ENCODE measurements at regions not wholly inside any gene's neighbourhood (a gene's known extent, or its start where the extent isn't known, plus 50 kb on each side); places are given as distances from the start of the nearest gene placed in this dataset.
"Not testable (repeated sequence)": the region's sequence is repeated elsewhere in the genome, so short reads cannot be mapped to it uniquely, and the experiment has no call there.

- Histone ChIP-seq H3K4me1 (ENCODE audit: insufficient read depth, low read length) (no peaks in the 10 kb centered on the region), H3K36me3 (ENCODE audit: insufficient read depth, low read length) (no peaks in the 10 kb centered on the region), H3K4me3 (ENCODE audit: low read length) (no peak overlapping the region), H3K9me3 (ENCODE audit: control insufficient read depth in 1 of 2, insufficient read depth in 1 of 2, low read length in 2 of 2) (peaks cover 0 to 8% of the 10 kb centered on the region in 2 experiments), H3K27me3 (ENCODE audit: control insufficient read depth in 1 of 2, insufficient read depth in 2 of 2, low read length in 2 of 2) (no peaks in the 10 kb centered on the region), H3K27ac (ENCODE audit: low read depth in 1 of 2, low read length in 2 of 2) (no peak overlapping the region)
- H3K36me3 Mint-ChIP-seq (ENCODE audit: low read depth), result no peaks in the 10 kb centered on the region
- intact Hi-C loops (cut with DNase I, micrococcal nuclease), result no loop called here
- ATAC-seq (ENCODE audit: poor library complexity), result no peak
- no peaks in the 10 kb centered on the region for H3K27me3 Mint-ChIP-seq
- no peak overlapping the region for H3K27ac Mint-ChIP-seq
- no peak overlapping the region for H3K4me3 Mint-ChIP-seq
- H3K4me1 Mint-ChIP-seq (ENCODE audit: low read depth), result no peaks in the 10 kb centered on the region
- TF ChIP-seq, protein P1, sequence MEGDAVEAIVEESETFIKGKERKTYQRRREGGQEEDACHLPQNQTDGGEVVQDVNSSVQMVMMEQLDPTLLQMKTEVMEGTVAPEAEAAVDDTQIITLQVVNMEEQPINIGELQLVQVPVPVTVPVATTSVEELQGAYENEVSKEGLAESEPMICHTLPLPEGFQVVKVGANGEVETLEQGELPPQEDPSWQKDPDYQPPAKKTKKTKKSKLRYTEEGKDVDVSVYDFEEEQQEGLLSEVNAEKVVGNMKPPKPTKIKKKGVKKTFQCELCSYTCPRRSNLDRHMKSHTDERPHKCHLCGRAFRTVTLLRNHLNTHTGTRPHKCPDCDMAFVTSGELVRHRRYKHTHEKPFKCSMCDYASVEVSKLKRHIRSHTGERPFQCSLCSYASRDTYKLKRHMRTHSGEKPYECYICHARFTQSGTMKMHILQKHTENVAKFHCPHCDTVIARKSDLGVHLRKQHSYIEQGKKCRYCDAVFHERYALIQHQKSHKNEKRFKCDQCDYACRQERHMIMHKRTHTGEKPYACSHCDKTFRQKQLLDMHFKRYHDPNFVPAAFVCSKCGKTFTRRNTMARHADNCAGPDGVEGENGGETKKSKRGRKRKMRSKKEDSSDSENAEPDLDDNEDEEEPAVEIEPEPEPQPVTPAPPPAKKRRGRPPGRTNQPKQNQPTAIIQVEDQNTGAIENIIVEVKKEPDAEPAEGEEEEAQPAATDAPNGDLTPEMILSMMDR (IDR thresholded peaks at IDR 0.05), result no peak
- DNase-seq, result no peak
- H3K9me3 Mint-ChIP-seq, result peaks cover 3% of the 10 kb centered on the region
- ChIA-PET POLR2A (no interaction called here), CTCF (no interaction called here)
These were observed 2506.6 kb downstream of the ARAP2 start for GRCh38 chr4:33737726-33738125.

DNA sequence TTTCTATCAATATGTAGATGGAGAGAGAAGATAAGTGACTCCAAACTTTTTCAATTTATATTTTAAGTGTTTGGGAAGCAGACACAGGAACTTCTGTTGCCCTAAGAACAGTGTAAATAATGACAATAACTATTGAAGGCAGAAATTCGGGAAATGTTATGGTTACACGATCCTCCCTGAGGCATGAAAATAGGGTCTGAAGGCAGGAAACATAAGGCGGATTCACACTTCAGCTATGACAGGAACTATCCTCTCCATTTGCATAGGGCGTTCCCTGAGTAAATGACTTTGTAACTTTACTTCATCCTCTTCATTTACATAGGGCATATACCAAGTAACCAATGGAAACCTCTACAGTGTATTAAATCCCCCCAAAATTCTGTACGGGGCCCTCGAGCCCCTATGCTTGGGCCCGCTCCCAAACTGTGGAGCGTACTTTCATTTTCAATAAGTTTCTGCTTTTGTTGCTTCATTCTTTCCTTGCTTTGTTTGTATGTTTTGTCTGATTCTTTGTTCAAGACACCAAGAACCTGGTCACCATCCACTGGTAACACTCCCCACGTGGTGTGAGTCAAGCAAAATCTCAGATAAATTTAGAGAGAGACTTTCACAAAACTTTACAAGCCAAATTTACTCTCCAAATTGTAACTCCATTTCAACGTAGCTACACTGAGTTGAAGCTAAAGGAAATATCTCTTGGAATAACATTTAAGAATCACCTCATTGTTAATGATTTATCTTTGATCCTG is 2504.3 kb downstream of the ARAP2 start:
- no peaks in the 10 kb centered on the region for H3K36me3 ChIP-seq (ENCODE audit: insufficient read depth, low read length)
- no peak overlapping the region for H3K4me3 ChIP-seq (ENCODE audit: low read length)
- peaks cover 0 to 12% of the 10 kb centered on the region in 2 experiments for H3K9me3 ChIP-seq (ENCODE audit: control insufficient read depth in 1 of 2, insufficient read depth in 1 of 2, low read length in 2 of 2)
- Mint-ChIP-seq H3K4me3 (no peak overlapping the region), H3K9me3 (peaks cover 6% of the 10 kb centered on the region), H3K36me3 (ENCODE audit: low read depth) (no peaks in the 10 kb centered on the region), H3K4me1 (ENCODE audit: low read depth) (no peaks in the 10 kb centered on the region), H3K27ac (no peak overlapping the region), H3K27me3 (no peaks in the 10 kb centered on the region)
- H3K27ac ChIP-seq (ENCODE audit: low read depth in 1 of 2, low read length in 2 of 2), result no peak overlapping the region
- ChIA-PET POLR2A (no interaction called here), CTCF (no interaction called here)
- H3K4me1 ChIP-seq (ENCODE audit: insufficient read depth, low read length), result no peaks in the 10 kb centered on the region
- ATAC-seq (ENCODE audit: poor library complexity), result no peak
- no peak for DNase-seq
- no peaks in the 10 kb centered on the region for H3K27me3 ChIP-seq (ENCODE audit: control insufficient read depth in 1 of 2, insufficient read depth in 2 of 2, low read length in 2 of 2)
- intact Hi-C loops (cut with DNase I, micrococcal nuclease), result no loop called here
- TF ChIP-seq, protein P1 (IDR thresholded peaks at IDR 0.05), result no peak

- not testable (repeated sequence) for H3K4me3 Mint-ChIP-seq
These were observed 2503.4 kb downstream of the ARAP2 start for GRCh38 chr4:33740871-33741270.

DNA sequence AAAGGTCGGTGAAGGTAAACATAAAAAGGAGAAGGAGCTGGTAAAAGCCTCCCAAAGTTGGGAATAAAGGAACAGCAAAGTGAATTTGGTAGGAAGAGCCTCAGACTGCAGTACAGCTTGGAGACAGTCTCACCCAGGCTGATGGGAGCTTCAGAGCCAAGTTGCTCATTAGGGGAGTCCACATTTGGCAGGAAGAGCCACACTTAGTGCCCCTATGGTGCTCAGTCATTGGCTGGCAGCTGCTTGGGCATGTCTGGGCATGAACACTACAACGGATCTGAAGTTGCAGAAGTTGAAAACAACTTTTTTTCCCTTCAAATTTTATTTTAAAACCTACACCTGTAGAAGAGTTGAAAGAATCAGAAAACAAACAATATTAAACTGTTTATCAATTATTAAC is 2497.3 kb downstream of the ARAP2 start:
- Mint-ChIP-seq H3K4me3 (no peak overlapping the region), H3K27ac (no peak overlapping the region), H3K9me3 (peaks cover 4% of the 10 kb centered on the region), H3K27me3 (no peaks in the 10 kb centered on the region), H3K36me3 (ENCODE audit: low read depth) (no peaks in the 10 kb centered on the region), H3K4me1 (ENCODE audit: low read depth) (no peaks in the 10 kb centered on the region)
- H3K4me3 ChIP-seq (ENCODE audit: low read length), result no peak overlapping the region
- H3K36me3 ChIP-seq (ENCODE audit: insufficient read depth, low read length), result no peaks in the 10 kb centered on the region
- ATAC-seq (ENCODE audit: poor library complexity) (no peak), DNase-seq (no peak)
- intact Hi-C loops (cut with DNase I, micrococcal nuclease), result no loop called here
- peaks cover 0 to 4% of the 10 kb centered on the region in 2 experiments for H3K9me3 ChIP-seq (ENCODE audit: control insufficient read depth in 1 of 2, insufficient read depth in 1 of 2, low read length in 2 of 2)
- H3K27me3 ChIP-seq (ENCODE audit: control insufficient read depth in 1 of 2, insufficient read depth in 2 of 2, low read length in 2 of 2), result no peaks in the 10 kb centered on the region
- no peaks in the 10 kb centered on the region for H3K4me1 ChIP-seq (ENCODE audit: insufficient read depth, low read length)
- CTCF ChIA-PET, result no interaction called here
- no peak overlapping the region for H3K27ac ChIP-seq (ENCODE audit: low read depth in 1 of 2, low read length in 2 of 2)
- POLR2A ChIA-PET, result no interaction called here
- TF ChIP-seq, protein P1 (IDR thresholded peaks at IDR 0.05), result no peak

More at GRCh38 chr4:33740871-33741270, 2503.4 kb downstream of the ARAP2 start:
- ATAC-seq (ENCODE audit: poor library complexity); H3K27me3 ChIP-seq (ENCODE audit: control insufficient read depth in 1 of 2, insufficient read depth in 2 of 2, low read length in 2 of 2); DNase-seq; H3K36me3 Mint-ChIP-seq (ENCODE audit: low read depth); intact Hi-C loops (cut with DNase I, micrococcal nuclease); H3K4me1 ChIP-seq (ENCODE audit: insufficient read depth, low read length); H3K9me3 Mint-ChIP-seq; H3K27ac ChIP-seq (ENCODE audit: low read depth in 1 of 2, low read length in 2 of 2); H3K27ac Mint-ChIP-seq; H3K36me3 ChIP-seq (ENCODE audit: insufficient read depth, low read length); H3K27me3 Mint-ChIP-seq; H3K4me3 ChIP-seq (ENCODE audit: low read length); CTCF ChIA-PET; POLR2A ChIA-PET; H3K4me1 Mint-ChIP-seq (ENCODE audit: low read depth): not testable (repeated sequence)
- H3K9me3 ChIP-seq (ENCODE audit: control insufficient read depth in 1 of 2, insufficient read depth in 1 of 2, low read length in 2 of 2), result peaks cover 0 to 10% of the 10 kb centered on the region in 2 experiments
